ENCODE measurements at regions not wholly inside any gene's neighbourhood (a gene's known extent, or its start where the extent isn't known, plus 50 kb on each side); places are given as distances from the start of the nearest gene placed in this dataset.
"Not testable (repeated sequence)": the region's sequence is repeated elsewhere in the genome, so short reads cannot be mapped to it uniquely, and the experiment has no call there.

- TF ChIP-seq CTCF, POLR2A (IDR thresholded peaks at IDR 0.05): not testable (repeated sequence)
Observed at GRCh38 chr17:30726734-30727133, 97.8 kb downstream of the CRLF3 start.

All from lower leg skin (tissue), 3 donors.